Stimulated activated naive CD4-positive, alpha-beta T cell (primary cell): ENCODE measurements at regions not wholly inside any gene's neighbourhood (a gene's known extent, or its start where the extent isn't known, plus 50 kb on each side); places are given as distances from the start of the nearest gene placed in this dataset.

Source experiments
- DNase-seq, 6 experiments: peaks; one replicate each; lab custom pipeline; 2025; lab: John Stamatoyannopoulos, UW

GRCh38 chr6:99802396-99803031 lies 191.5 kb downstream of the MCHR2 start:
- DNase-seq: no peak

GRCh38 chr6:99808992-99809391 lies 185.0 kb downstream of the MCHR2 start:
- no peak for DNase-seq

- no peak for DNase-seq
These were observed 183.7 kb downstream of the MCHR2 start for GRCh38 chr6:99810295-99810694.

- DNase-seq: no peak
These were observed 182.9 kb downstream of the MCHR2 start for GRCh38 chr6:99810942-99811620.

GRCh38 chr6:99811636-99812035 lies 182.4 kb downstream of the MCHR2 start:
- no peak for DNase-seq

- no peak for DNase-seq
These were observed 180.5 kb downstream of the MCHR2 start for GRCh38 chr6:99813565-99813964.

- DNase-seq: no peak
These were observed 179.6 kb downstream of the MCHR2 start for GRCh38 chr6:99814230-99814928.

- DNase-seq: no peak
These were observed 177.2 kb downstream of the MCHR2 start for GRCh38 chr6:99816795-99817194.

- DNase-seq: no peak
These were observed 175.9 kb downstream of the MCHR2 start for GRCh38 chr6:99818161-99818560.

GRCh38 chr6:99819853-99820252 lies 174.2 kb downstream of the MCHR2 start:
- DNase-seq: no peak

GRCh38 chr6:99821164-99821563 lies 172.9 kb downstream of the MCHR2 start:
- no peak for DNase-seq

GRCh38 chr6:99822741-99823512 lies 171.1 kb downstream of the MCHR2 start:
- DNase-seq: peak in 1 of 6 experiments; percentile 14

- peak in 1 of 6 experiments; percentile 3 for DNase-seq
These were observed 170.3 kb downstream of the MCHR2 start for GRCh38 chr6:99823513-99824235.

- DNase-seq: no peak
These were observed 161.0 kb downstream of the MCHR2 start for GRCh38 chr6:99833034-99833433.

- DNase-seq: no peak
These were observed 157.6 kb downstream of the MCHR2 start for GRCh38 chr6:99836471-99836870.

- no peak for DNase-seq
These were observed 155.4 kb downstream of the MCHR2 start for GRCh38 chr6:99838607-99839006.

GRCh38 chr6:99841297-99841696 lies 152.7 kb downstream of the MCHR2 start:
- no peak for DNase-seq

GRCh38 chr6:99846006-99846405 lies 148.0 kb downstream of the MCHR2 start:
- no peak for DNase-seq

- DNase-seq: no peak
These were observed 143.2 kb downstream of the MCHR2 start for GRCh38 chr6:99850841-99851240.

- DNase-seq: no peak
These were observed 142.0 kb downstream of the MCHR2 start for GRCh38 chr6:99852031-99852430.

GRCh38 chr6:99867026-99867425 lies 127.0 kb downstream of the MCHR2 start:
- DNase-seq: no peak
